Naive thymus-derived CD4-positive, alpha-beta T cell (primary cell): ENCODE measurements at regions not wholly inside any gene's neighbourhood (a gene's known extent, or its start where the extent isn't known, plus 50 kb on each side); places are given as distances from the start of the nearest gene placed in this dataset.
A peak's percentile ranks its signal among the peaks of the same experiment; 100 is the strongest.

Source experiments
- ATAC-seq: fragments of 150-1000 bp; cut with Tn5 transposase; 2 replicates; pipeline ENCODE4 v1.10.0; 2021; ENCODE audit warnings: mild to moderate bottlenecking, moderate library complexity
- CTCF ChIA-PET: fragments of 350-600 bp; sonication (Branson Sonifier 250); formaldehyde crosslinking; loops from one replicate; lab custom pipeline; 2021; ENCODE audit warnings: antibody characterized with exemption; lab: Charles Lee
- POLR2A ChIA-PET: fragments of 350-600 bp; sonication (Branson Sonifier 250); formaldehyde crosslinking; loops from one replicate; lab custom pipeline; 2021; ENCODE audit warnings: antibody characterized with exemption, inconsistent platforms; lab: Charles Lee
- DNase-seq, 9 donors: peaks; one replicate each; pipeline versions ENCODE4 v3.0.0 to v3.0.0-alpha.2; 2020 to 2022; ENCODE audit warnings: mixed read lengths in 1 of 9
- H3K27ac ChIP-seq: one replicate; pipeline ENCODE4 v1.7.0; 2013; ENCODE audit warnings: mild to moderate bottlenecking, low read depth, low read length, moderate library complexity
- H3K27me3 ChIP-seq, 2 donors: one replicate each; pipeline ENCODE4 v1.7.0; 2013; ENCODE audit warnings: low read length in 2 of 2, mild to moderate bottlenecking in 2 of 2, moderate library complexity in 2 of 2; ENCODE audit not compliant: control insufficient read depth in 2 of 2, insufficient read depth in 2 of 2
- H3K36me3 ChIP-seq, 3 experiments: 1 replicate in 2 of 3; 2 replicates in 1 of 3; pipeline ENCODE4 v1.7.0; 2013; ENCODE audit warnings: low read length in 3 of 3, mild to moderate bottlenecking in 3 of 3, moderate library complexity in 1 of 3; ENCODE audit not compliant: insufficient read depth in 3 of 3, control insufficient read depth in 2 of 3
- H3K4me1 ChIP-seq, 2 donors: one replicate each; pipeline ENCODE4 v1.7.0; 2013; ENCODE audit warnings: low read length in 2 of 2, mild to moderate bottlenecking in 2 of 2, moderate library complexity in 1 of 2; ENCODE audit not compliant: control insufficient read depth in 2 of 2, insufficient read depth in 2 of 2
- H3K4me3 ChIP-seq: 2 replicates; pipeline ENCODE4 v1.7.0; 2013; ENCODE audit warnings: mild to moderate bottlenecking, low read length
- H3K9me3 ChIP-seq, 3 experiments: 1 replicate in 2 of 3; 2 replicates in 1 of 3; pipeline ENCODE4 v1.7.0; 2013; ENCODE audit warnings: low read length in 3 of 3; ENCODE audit not compliant: control insufficient read depth in 2 of 3
- H3K27ac Mint-ChIP-seq, 9 donors: one replicate each; pipeline ENCODE4 v1.8.0; 2020 to 2022; ENCODE audit warnings: mixed read lengths in 9 of 9, mild to moderate bottlenecking in 8 of 9, moderate library complexity in 5 of 9, inconsistent platforms in 2 of 9
- H3K27me3 Mint-ChIP-seq, 5 donors: one replicate each; pipeline ENCODE4 v1.8.0; 2021 to 2022; ENCODE audit warnings: mixed read lengths in 5 of 5, mild to moderate bottlenecking in 1 of 5
- H3K36me3 Mint-ChIP-seq, 5 donors: one replicate each; pipeline ENCODE4 v1.8.0; 2020 to 2022; ENCODE audit warnings: mixed read lengths in 5 of 5, mild to moderate bottlenecking in 3 of 5, inconsistent platforms in 1 of 5
- H3K4me1 Mint-ChIP-seq, 7 donors: one replicate each; pipeline ENCODE4 v1.8.0; 2020 to 2022; ENCODE audit warnings: mixed read lengths in 7 of 7, mild to moderate bottlenecking in 3 of 7, inconsistent platforms in 1 of 7
- H3K4me3 Mint-ChIP-seq, 10 donors: one replicate each; pipeline ENCODE4 v1.8.0; 2020 to 2022; ENCODE audit warnings: mild to moderate bottlenecking in 10 of 10, mixed read lengths in 10 of 10, moderate library complexity in 6 of 10, inconsistent platforms in 2 of 10
- H3K9me3 Mint-ChIP-seq, 11 donors: one replicate each; pipeline ENCODE4 v1.8.0; 2020 to 2022; ENCODE audit warnings: mixed read lengths in 11 of 11, mild to moderate bottlenecking in 4 of 11, inconsistent platforms in 1 of 11, moderate library complexity in 1 of 11
- intact Hi-C, 2 donors: fragments of 100-400 bp; cut with micrococcal nuclease; formaldehyde crosslinking; loops; one replicate each; pipeline ENCODE4 v1.15.1; 2023

GRCh38 chr1:192524223-192524622 is 51.4 kb upstream of the RGS1 start:
- DNase-seq (no peak), ATAC-seq (no peak)
- no peaks in the 10 kb centered on the region for H3K9me3 ChIP-seq
- POLR2A ChIA-PET, result interaction anchor here (1.2 kb wide), 1 partner anchor 12 kb away, joined by 3 read pairs; no protein-coding TSS in a partner anchor
- H3K27me3 Mint-ChIP-seq, result no peaks in the 10 kb centered on the region
- peaks cover 0 to 6% (median 0%) of the 10 kb centered on the region in 11 donors for H3K9me3 Mint-ChIP-seq
- H3K4me3 ChIP-seq, result no peak overlapping the region
- peaks cover 4 to 28% (median 9%) of the 10 kb centered on the region in 7 donors for H3K4me1 Mint-ChIP-seq
- CTCF ChIA-PET, result no interaction called here
- peak overlapping the region in 1 of 9 donors; percentile 23 for H3K27ac Mint-ChIP-seq
- H3K4me3 Mint-ChIP-seq, result no peak overlapping the region
- intact Hi-C loops, result no loop called here
- no peak overlapping the region for H3K27ac ChIP-seq
- H3K36me3 Mint-ChIP-seq, result no peaks in the 10 kb centered on the region
- H3K4me1 ChIP-seq, result peaks cover 0 to 2% of the 10 kb centered on the region in 2 donors
- no peaks in the 10 kb centered on the region for H3K27me3 ChIP-seq
- H3K36me3 ChIP-seq, result no peaks in the 10 kb centered on the region
